Medulla oblongata (tissue), 1 donor: ENCODE measurements at regions not wholly inside any gene's neighbourhood (a gene's known extent, or its start where the extent isn't known, plus 50 kb on each side); places are given as distances from the start of the nearest gene placed in this dataset.
"Not testable (repeated sequence)": the region's sequence is repeated elsewhere in the genome, so short reads cannot be mapped to it uniquely, and the experiment has no call there.

Source experiments
- DNase-seq: peaks from one replicate; pipeline ENCODE4 v3.0.0-alpha.2; 2015; ENCODE audit errors: extremely low spot score

DNA sequence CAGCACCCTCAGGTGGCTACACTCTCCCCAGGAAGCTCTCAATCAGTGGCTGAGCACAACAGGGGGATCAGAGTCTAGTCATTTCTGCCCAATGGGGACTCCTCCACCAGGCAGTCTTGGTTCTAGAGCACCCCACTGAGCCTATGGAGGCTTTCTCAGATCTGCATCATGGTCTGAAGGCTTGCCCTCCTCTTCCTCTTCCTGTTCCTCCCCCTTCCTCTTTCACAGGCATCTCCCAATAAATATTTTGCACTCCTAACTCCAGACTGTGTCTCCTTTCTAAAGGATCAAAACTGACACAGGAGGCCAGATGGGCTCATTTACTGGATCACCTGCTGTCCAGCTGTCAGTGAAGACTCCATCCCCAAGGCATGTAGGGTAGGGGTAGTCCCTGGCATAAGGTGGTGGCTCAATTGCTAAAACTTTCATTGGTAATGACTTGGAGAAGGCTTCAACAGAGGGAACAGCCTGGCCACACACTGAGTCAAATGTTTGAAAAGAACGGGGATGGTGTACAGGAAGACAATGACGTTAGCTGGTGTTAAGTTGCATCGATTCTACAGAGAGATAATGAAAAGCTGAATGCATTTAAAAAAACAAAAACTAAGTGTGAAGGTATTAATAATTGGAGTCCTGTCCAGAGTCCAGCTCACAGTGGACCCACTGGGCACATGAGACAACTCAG lies 84.2 kb upstream of the SLC2A1 start:
- DNase-seq: no peak

GRCh38 chr1:43042127-43042526 lies 83.5 kb upstream of the SLC2A1 start:
- no peak for DNase-seq

- DNase-seq: no peak
Measured at GRCh38 chr1:43041591-43041990, 82.9 kb upstream of the SLC2A1 start.

DNA sequence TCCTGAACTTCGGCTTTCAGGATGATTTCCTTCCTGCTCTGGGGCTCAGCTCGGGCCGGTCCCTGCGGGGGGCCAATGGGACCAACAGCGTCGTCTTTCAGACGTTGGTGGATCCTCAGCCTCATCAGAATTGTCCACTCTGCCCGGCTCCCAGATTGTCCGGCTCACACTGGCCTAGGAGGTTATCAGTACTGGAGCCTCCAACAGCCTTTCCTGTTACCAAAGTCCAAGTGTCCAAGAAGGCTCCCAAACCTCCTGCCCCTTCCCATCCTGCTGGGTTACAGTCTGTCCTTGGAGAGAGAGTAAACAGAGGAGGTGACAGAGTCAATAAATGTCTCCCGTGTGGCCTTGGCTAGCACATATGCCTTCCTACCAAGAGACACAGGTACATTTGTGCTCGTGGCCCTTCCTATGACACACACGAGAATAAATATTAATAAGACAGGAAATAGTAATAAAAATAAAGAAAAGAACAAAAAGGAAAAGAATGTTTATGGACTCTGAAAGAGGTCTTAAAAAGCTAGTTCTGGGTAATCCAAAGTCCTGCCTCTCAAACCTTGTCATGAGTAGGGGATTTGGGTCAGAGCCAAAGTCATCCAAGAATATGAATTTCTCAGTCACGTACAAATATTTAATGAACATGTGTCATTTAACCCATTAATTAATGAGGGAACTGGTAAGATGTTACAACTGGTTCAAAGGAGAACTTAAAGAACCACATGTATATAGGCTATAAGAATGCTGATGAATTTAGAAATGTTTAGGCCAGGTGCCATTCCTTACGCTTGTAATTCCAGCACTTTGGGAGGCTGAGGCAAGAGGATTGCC lies 80.8 kb upstream of the SLC2A1 start:
- DNase-seq: no peak

DNA sequence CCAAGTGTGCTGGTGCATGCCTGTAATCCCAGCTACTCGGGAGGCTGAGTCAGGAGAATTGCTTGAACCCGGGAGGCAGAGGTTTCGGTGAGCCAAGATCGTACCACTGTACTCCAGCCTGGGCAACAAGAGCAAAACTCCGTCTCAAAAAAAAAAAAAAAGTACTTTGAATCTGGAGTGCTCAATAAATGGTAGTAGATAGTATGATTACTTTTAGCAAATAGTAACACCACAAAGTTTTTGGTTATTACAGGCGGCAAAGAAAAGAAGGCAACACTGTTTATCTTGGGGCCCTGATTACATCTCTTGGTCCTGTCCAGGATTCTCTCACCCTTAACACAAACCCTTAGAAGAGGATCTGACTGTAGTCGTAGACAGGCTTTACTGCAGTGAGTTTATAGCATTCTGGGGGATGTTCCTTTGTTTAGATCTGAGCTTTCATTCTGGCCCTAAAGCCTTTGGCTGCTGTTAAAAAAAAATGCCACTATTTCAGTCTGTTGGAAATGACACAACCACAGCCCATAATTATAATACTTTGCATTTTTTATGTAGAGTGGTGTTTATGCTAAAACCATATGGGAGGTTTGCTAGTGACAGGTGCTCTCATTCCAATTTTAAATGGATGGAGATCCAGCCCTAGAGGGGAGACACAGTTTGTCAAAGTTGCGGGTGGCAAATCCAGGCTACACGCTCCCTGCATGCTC lies 79.7 kb upstream of the SLC2A1 start:
- DNase-seq: no peak

DNA sequence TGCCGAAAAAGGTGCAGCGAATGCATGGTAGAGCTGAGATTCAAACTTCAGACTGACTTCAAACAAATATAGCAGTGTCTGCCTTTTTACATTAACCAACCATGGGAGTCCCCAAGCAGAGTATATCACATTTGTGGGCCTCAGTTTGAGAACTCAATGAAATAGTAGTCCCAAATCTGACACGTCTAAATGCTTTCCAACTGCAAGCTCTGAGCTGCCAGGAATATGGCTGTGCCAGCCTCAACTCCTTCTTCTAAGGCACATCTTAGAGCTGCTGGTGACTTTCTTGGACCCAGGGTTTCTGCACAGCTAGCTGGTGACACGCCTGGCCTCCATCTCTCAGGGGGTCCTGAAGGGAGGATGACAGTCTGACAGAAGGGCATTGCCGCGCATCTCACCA lies 78.8 kb upstream of the SLC2A1 start:
- DNase-seq: no peak

DNA sequence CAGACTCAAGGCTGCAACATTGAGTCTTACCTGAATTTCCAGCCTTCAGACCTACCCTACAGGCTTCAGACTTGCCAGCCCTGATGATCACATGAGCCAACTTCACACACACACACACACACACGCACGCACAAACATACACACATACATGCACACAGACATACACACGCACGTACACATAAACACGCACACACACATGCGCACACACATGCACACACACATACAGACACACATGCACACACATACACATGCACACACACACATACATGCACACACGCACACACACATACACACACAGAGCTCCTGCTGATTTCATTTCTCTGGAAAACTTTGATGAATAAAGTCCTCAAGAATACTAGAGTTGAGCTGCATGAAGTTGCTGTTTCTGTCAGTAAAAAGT lies 78.3 kb upstream of the SLC2A1 start:
- DNase-seq: no peak

DNA sequence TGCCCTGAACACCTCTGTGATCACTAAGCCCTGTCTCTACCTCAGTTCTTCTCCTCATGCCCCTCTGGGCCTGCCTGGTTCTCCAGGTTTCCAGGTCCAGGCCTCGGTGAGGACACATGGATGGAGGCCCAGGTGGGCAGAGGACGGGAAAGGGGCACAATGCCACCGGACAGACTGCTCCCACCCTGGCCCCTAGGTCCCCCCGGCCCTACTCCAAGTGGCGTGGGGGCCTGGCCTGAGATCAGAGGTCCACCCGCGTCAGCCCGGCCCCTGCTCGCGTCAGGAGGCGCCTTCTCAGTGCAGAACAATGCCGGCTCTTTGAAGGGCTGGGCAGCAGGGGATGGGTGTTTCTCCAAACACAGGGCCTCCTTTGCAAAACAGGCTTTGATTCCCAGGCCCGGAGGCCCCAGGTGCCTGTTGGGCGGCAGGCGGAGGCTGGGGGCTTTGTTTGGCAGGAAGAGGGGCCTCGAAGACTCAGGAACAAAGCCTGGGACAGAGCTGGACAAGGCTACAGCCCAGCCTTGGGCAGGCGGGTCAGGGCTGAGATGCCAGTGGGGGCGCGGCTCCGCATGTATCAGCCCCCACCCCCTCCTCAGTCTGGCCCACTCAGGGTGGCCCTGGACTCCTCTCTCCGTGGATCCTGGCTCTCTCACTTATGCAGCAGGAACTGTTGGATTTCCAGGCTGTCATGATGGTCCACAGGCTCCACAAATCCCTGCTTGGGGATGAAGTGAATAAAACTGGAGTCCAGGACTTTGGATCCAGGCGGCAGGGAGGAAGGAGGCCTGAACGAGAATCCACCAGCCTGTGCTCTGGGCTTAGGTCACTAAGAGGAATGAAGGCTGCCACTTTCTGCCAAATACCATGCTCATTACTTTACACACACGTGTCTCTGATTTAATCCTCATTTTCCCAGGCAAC lies 77.4 kb upstream of the SLC2A1 start:
- DNase-seq: no peak

DNA sequence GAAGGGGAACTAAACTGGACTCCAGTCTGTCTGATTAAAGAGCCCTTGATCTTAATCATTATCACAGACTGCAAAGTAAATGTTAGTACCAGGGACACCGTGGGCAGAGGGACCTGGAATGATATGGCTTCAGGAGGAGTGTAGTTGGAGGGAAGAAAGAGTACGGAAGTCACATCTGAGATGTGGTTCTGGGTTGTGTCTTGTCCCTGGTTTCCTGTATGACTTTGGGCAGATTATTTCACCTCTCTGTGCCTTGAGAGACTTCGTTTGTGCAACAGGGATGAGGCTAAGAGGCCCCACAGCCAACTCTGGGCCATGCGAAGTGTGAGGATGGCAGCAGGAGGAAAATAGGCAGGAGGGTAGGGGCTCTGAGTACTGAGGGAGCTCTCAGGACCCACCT lies 76.1 kb upstream of the SLC2A1 start:
- DNase-seq: no peak

GRCh38 chr1:43034195-43034658 lies 75.6 kb upstream of the SLC2A1 start:
- DNase-seq: no peak

DNA sequence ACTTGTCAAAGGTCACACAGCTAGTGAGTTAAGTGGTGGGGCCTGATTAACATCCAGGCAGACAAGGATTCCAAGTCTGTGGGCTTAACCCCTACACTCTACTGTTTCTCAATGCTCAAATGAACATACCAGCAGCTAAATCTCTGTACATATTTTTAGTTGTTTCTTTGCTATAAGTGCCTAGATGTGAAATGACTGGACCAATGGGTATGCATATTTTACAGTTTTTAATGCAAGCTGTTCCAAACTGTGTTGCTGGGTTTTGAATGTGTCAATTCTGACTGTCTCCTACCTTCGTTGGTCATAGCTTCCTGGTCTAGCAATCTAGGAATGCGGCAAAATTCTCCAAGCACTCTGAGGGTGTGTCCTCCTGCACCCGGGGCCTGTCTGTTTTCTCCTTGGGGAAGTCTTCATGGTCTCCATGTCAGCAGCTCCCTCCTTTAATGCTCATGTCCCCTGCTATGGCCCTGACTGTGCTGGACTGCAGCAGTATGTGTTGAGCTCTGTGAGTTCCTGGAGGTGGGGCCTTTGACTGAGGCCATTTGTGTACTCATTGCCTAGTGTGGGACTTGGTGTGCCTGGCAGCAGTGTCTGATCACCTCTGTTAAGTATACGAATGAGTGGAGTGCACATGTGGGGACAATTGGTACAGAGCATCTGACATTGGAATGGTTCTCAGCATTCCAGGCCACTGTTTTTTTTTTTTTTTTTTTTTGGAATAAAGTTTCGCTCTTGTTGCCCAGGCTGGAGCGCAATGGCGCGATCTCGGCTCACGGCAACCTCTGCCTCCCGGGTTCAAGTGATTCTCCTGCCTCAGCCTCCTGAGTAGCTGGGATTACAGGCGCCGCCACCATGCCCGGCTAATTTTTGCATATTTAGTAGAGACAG lies 72.9 kb upstream of the SLC2A1 start:
- DNase-seq: no peak

- DNase-seq: no peak
Measured at GRCh38 chr1:43024905-43025304, 66.2 kb upstream of the SLC2A1 start.

DNA sequence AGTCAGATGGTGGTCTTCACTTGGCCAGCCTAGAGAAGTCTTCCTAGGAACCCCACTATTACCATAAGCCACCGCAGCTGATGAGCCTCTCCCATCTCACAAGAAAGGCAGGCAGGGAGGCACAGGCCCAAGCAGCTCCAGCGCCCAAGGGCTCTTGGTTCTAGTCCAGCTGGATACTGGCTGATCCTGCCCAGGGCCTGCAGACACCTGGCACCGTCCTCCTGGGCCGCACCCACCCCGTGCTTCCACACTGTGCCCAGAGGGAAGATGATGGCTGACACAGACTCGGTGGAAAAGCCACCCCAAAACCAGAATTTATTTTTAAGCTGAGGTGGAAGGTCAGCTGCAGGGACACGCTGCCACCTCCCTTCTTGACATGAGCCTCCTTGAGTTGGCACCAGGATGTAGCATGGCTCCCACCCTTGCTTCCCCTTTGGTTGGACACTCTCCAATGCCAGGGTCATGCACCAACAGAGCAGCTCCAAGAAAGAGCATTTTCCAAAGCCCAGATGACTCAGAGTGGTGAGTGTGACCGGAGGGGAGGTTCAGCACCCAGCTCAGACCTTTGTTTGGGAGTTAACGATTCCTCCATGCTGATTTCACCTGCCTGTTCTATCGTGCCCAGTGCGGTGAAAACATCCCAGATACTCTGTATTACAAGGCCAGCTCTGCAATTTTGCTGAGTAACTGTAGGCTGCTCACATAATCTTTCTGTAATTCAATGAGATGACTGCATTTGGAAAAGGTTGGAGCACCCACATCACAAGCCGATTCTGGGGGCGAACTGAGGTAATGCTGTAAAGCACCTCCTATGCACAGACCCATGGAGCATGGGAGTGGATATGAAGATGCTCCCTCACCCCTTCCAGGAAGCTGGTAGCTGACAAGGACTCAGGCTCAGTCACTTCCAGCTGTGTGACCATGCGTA lies 63.1 kb upstream of the SLC2A1 start:
- no peak for DNase-seq

DNA sequence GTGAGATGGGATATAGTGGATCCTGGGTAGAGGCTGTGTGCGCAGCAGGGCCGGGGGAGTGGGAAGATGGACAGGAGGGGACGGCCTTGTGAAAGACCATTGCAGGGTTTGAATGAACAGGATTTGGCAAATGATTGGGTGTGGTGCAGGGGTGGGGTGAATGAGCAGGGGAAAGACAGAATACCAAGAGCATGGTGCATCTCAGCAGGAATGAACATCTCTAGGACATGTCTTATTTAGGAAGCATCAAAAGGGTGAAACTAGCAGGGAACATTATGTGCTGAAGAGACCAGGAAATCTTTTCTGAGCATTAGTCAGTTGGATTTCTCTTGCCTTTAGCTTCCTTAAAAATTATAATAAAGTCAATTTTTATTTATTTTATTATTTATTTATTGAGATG lies 60.6 kb upstream of the SLC2A1 start:
- DNase-seq: no peak

DNA sequence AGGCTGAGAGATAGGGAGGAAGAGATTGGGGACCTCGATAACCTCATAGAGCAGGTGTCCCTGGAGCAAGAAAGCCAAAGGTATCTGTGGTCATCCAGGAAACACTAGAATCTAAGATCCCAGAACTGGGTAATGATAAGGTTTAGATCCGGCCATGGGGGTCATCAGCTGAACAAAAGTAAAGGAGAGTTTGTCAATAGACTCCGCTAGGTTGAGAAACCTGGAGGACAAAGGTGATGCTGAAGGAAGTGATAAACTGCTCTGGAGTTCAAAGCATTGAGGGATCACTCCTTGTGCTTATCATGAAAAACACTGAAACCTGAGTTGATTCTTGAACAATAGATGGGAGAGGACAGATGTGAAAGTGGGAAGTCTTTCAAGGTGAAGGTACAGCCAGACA lies 59.5 kb upstream of the SLC2A1 start:
- no peak for DNase-seq

DNA sequence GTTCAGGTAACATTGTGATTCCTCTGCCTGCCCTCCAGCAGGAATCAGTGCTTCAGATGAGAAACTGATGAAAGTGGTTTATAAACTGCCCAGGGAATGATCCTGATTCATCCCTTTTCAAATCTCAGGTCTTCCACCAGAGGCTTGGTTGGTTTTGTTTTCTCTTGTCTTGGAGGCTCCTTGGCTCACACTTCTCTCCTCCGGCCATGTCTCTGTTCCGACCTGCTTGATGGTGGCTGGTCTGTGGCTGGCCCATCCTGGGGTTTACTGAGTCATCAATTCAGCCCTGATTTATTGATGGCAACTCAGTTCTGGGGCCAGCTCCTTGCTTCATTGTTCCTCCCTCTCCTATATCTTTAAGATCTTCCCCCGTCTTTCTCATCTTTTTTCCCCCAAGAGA lies 56.6 kb upstream of the SLC2A1 start:
- no peak for DNase-seq

DNA sequence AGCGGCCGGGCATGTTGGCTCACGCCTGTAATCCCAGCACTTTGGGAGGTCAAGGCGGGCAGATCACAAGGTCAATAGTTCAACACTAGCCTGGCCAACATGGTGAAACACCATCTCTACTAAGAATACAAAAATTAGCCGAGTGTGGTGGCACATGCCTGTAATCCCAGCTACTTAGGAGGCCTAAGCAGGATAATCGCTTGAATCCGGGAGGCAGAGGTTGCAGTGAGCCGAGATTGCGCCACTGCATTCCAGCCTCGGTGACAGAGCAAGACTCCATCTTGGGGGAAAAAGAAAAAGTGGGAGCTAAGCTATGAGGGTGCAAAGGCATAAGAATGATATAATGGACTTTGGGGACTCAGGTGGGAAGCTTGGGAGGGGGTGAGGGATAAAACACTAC lies 55.9 kb upstream of the SLC2A1 start:
- not testable (repeated sequence) for DNase-seq

- DNase-seq: no peak
Measured at GRCh38 chr1:43011020-43011419, 52.4 kb upstream of the SLC2A1 start.

DNA sequence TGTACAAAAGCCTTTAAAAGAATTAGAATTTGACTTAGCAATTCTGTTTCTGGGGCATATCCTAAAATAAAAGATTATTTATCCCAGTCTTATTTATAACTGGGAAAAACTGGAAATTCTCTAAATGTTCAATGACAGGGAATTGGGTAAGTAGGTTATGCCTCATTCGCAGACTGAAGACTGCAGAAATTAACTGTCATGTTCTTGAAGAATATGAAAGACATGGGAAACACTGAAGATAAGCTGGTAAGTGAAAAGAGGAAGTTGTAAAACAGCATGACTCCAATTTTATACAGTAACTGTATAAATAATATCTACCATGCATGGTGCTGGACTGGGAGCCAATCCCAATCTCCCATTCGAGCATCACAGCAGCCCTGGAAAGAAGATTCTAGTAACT lies 50.6 kb upstream of the SLC2A1 start:
- no peak for DNase-seq
